ENCODE measurements at regions not wholly inside any gene's neighbourhood (a gene's known extent, or its start where the extent isn't known, plus 50 kb on each side); places are given as distances from the start of the nearest gene placed in this dataset.

GRCh38 chr12:43147878-43148277 is 404.1 kb downstream of the ADAMTS20 start:
- no peak for TF ChIP-seq CTCF (IDR thresholded peaks at IDR 0.05; ENCODE audit: poor library complexity)
- no peak for TF ChIP-seq EZH2phosphoT487 (IDR thresholded peaks at IDR 0.05; ENCODE audit: low read depth, severe bottlenecking, unreplicated experiment)
